Type B pancreatic cell (in vitro differentiated cells): ENCODE measurements at regions not wholly inside any gene's neighbourhood (a gene's known extent, or its start where the extent isn't known, plus 50 kb on each side); places are given as distances from the start of the nearest gene placed in this dataset.

Experiments used
- DNase-seq: peaks from one replicate; pipeline ENCODE4 v3.0.0; 2021; ENCODE audit warnings: mixed read lengths; ENCODE audit not compliant: unreplicated experiment; ENCODE audit errors: extremely low spot score
- H3K27ac Mint-ChIP-seq: 2 replicates; pipeline ENCODE4 v1.8.0; 2021; ENCODE audit warnings: mild to moderate bottlenecking, mixed read lengths
- H3K27me3 Mint-ChIP-seq: 2 replicates; pipeline ENCODE4 v1.8.0; 2021; ENCODE audit warnings: mixed read lengths
- H3K36me3 Mint-ChIP-seq: 2 replicates; pipeline ENCODE4 v1.8.0; 2021; ENCODE audit warnings: mixed read lengths
- H3K4me1 Mint-ChIP-seq: one replicate; pipeline ENCODE4 v1.8.0; 2021; ENCODE audit warnings: mixed read lengths; ENCODE audit not compliant: unreplicated experiment
- H3K4me3 Mint-ChIP-seq: 2 replicates; pipeline ENCODE4 v1.8.0; 2021; ENCODE audit warnings: mild to moderate bottlenecking, mixed read lengths
- H3K9me3 Mint-ChIP-seq: 2 replicates; pipeline ENCODE4 v1.8.0; 2021; ENCODE audit warnings: mixed read lengths
- CTCF ChIP-seq: fragments of 200-600 bp; sonication (generic); conservative IDR thresholded peaks from 2 replicates; pipeline ENCODE4 v1.5.0; 2021; ENCODE audit warnings: antibody characterized with exemption, mild to moderate bottlenecking

GRCh38 chr1:213921712-213922111 lies 66.1 kb upstream of the PROX1 start:
- Mint-ChIP-seq H3K36me3 (no peaks in the 10 kb centered on the region), H3K4me1 (no peaks in the 10 kb centered on the region), H3K4me3 (no peak overlapping the region), H3K27me3 (peaks cover 5% of the 10 kb centered on the region), H3K27ac (no peak overlapping the region), H3K9me3 (no peaks in the 10 kb centered on the region)
- TF ChIP-seq CTCF: no peak
- no peak for DNase-seq

- Mint-ChIP-seq H3K4me1 (peaks cover 4% of the 10 kb centered on the region), H3K9me3 (no peaks in the 10 kb centered on the region)
- no peak for TF ChIP-seq CTCF
Measured at GRCh38 chr1:213925531-213926182, 62.1 kb upstream of the PROX1 start.

GRCh38 chr1:213927846-213928245 lies 59.9 kb upstream of the PROX1 start:
- DNase-seq: no peak
- Mint-ChIP-seq H3K4me1 (peaks cover 4% of the 10 kb centered on the region), H3K27me3 (peaks cover 10% of the 10 kb centered on the region), H3K27ac (no peak overlapping the region), H3K4me3 (no peak overlapping the region), H3K36me3 (no peaks in the 10 kb centered on the region), H3K9me3 (no peaks in the 10 kb centered on the region)
- TF ChIP-seq CTCF: no peak

More at GRCh38 chr1:213925531-213926182, 62.1 kb upstream of the PROX1 start:
- Mint-ChIP-seq H3K27me3 (peaks cover 3% of the 10 kb centered on the region), H3K27ac (no peak overlapping the region), H3K36me3 (no peaks in the 10 kb centered on the region), H3K4me3 (no peak overlapping the region)
- DNase-seq: no peak

GRCh38 chr1:213929398-213929797 lies 58.4 kb upstream of the PROX1 start:
- H3K4me3 Mint-ChIP-seq: no peak overlapping the region
- TF ChIP-seq CTCF: no peak
- DNase-seq: no peak
- H3K27ac Mint-ChIP-seq: no peak overlapping the region
- no peaks in the 10 kb centered on the region for H3K9me3 Mint-ChIP-seq
- peaks cover 4% of the 10 kb centered on the region for H3K4me1 Mint-ChIP-seq
- no peaks in the 10 kb centered on the region for H3K36me3 Mint-ChIP-seq
- H3K27me3 Mint-ChIP-seq: peaks cover 14% of the 10 kb centered on the region

- DNase-seq: no peak
- Mint-ChIP-seq H3K4me1 (peaks cover 4% of the 10 kb centered on the region), H3K9me3 (no peaks in the 10 kb centered on the region), H3K4me3 (no peak overlapping the region), H3K36me3 (no peaks in the 10 kb centered on the region), H3K27me3 (peaks cover 11% of the 10 kb centered on the region), H3K27ac (no peak overlapping the region)
- peak; percentile 42 for TF ChIP-seq CTCF
Measured at GRCh38 chr1:213931836-213932235, 55.9 kb upstream of the PROX1 start.
